ENCODE measurements at regions not wholly inside any gene's neighbourhood (a gene's known extent, or its start where the extent isn't known, plus 50 kb on each side); places are given as distances from the start of the nearest gene placed in this dataset.

GRCh38 chr2:37873749-37874330 is 51.2 kb upstream of the RMDN2 start:
- no peak overlapping the region for H3K23ac ChIP-seq (ENCODE audit: insufficient read length, low read depth, low read length)
- Mint-ChIP-seq H3K4me1 (peaks cover 39 to 41% of the 10 kb centered on the region in 2 experiments), H3K27me3 (ENCODE audit: low read depth) (peaks cover 16% of the 10 kb centered on the region), H3K27ac (no peak overlapping the region), H3K9me3 (no peaks in the 10 kb centered on the region), H3K4me3 (no peak overlapping the region), H3K36me3 (ENCODE audit: insufficient read depth in 1 of 3, low read depth in 3 of 3) (no peaks in the 10 kb centered on the region)
- no peak overlapping the region for H4K91ac ChIP-seq (ENCODE audit: insufficient read length, low read depth, low read length)
- no peak overlapping the region for H3K27ac ChIP-seq (ENCODE audit: insufficient read length, low read depth, low read length)
- no peaks in the 10 kb centered on the region for H3K27me3 ChIP-seq (ENCODE audit: insufficient read depth, low read length)
- H3K4me1 ChIP-seq (ENCODE audit: insufficient read depth, low read length) = no peaks in the 10 kb centered on the region; the same call in 1 of the 2 replicates
- no peaks in the 10 kb centered on the region for H4K20me1 ChIP-seq (ENCODE audit: control insufficient read depth, insufficient read depth, insufficient read length)
- H3K9ac ChIP-seq (ENCODE audit: extremely low read depth, insufficient read length, low read length) = no peak overlapping the region
- no peak overlapping the region for H2AK5ac ChIP-seq (ENCODE audit: insufficient read length, low read length)
- WGBS (ENCODE audit: extremely low coverage, insufficient read length, low lambda C conversion rate) = no CpG with 5 or more reads among the region's 7 CpGs
- no peak overlapping the region for H2BK120ac ChIP-seq (ENCODE audit: low read depth, low read length, poor library complexity, severe bottlenecking)
- no peak overlapping the region for H4K8ac ChIP-seq (replicated peaks; ENCODE audit: insufficient read length, low read depth, low read length)
- H3K9me3 ChIP-seq (ENCODE audit: control insufficient read depth, low read depth, low read length) = no peaks in the 10 kb centered on the region
- no peaks in the 10 kb centered on the region for H3K79me2 ChIP-seq (ENCODE audit: insufficient read depth, low read length)
- H3K4me2 ChIP-seq (ENCODE audit: insufficient read depth, insufficient read length, low read length) = no peak overlapping the region
- no peaks in the 10 kb centered on the region for H3K23me2 ChIP-seq (ENCODE audit: insufficient read length, low read depth, low read length, poor library complexity, severe bottlenecking)
- no peak overlapping the region for H3K4ac ChIP-seq (ENCODE audit: low read depth, low read length)
- H3K14ac ChIP-seq (ENCODE audit: insufficient read depth, low read length) = no peak overlapping the region
- H2BK20ac ChIP-seq (ENCODE audit: low read depth, low read length, poor library complexity, severe bottlenecking) = no peak overlapping the region
- no peak overlapping the region for H3T11ph ChIP-seq (ENCODE audit: low read length)
- H4K5ac ChIP-seq (ENCODE audit: insufficient read length, low read depth, low read length) = no peak overlapping the region
- DNase-seq = no peak
- H2BK5ac ChIP-seq (ENCODE audit: insufficient read length, low read length) = no peak overlapping the region
- H3K56ac ChIP-seq (ENCODE audit: insufficient read length, low read depth, low read length) = no peak overlapping the region
- H2BK12ac ChIP-seq (ENCODE audit: insufficient read length, low read depth, low read length) = no peak overlapping the region
- H2AFZ ChIP-seq (ENCODE audit: low read length) = no peak overlapping the region
- no peak overlapping the region for H3K18ac ChIP-seq (ENCODE audit: insufficient read length, low read depth, low read length)
- no peak for TF ChIP-seq CTCF (conservative IDR thresholded peaks at IDR 0.05)
- no peaks in the 10 kb centered on the region for H3K79me1 ChIP-seq (ENCODE audit: insufficient read depth, low read depth, low read length, poor library complexity, severe bottlenecking)
- H2BK15ac ChIP-seq (ENCODE audit: low read depth, low read length) = no peak overlapping the region
